HG03354 (cell line): ENCODE measurements at regions not wholly inside any gene's neighbourhood (a gene's known extent, or its start where the extent isn't known, plus 50 kb on each side); places are given as distances from the start of the nearest gene placed in this dataset.

Source experiments
- ATAC-seq: cut with Tn5 transposase; IDR thresholded peaks from one replicate; pipeline ENCODE4 v1.9.1; 2021; ENCODE audit warnings: mild to moderate bottlenecking; ENCODE audit not compliant: unreplicated experiment, poor library complexity, severe bottlenecking

GRCh38 chr6:165229216-165229615 lies 80.2 kb downstream of the C6orf118 start:
- ATAC-seq = no peak

- no peak for ATAC-seq
Measured at GRCh38 chr6:165227644-165228329, 81.6 kb downstream of the C6orf118 start.

GRCh38 chr6:165223736-165224135 lies 85.7 kb downstream of the C6orf118 start:
- ATAC-seq = no peak

- no peak for ATAC-seq
Measured at GRCh38 chr6:165223101-165223500, 86.3 kb downstream of the C6orf118 start.

GRCh38 chr6:165222315-165223025 lies 86.9 kb downstream of the C6orf118 start:
- ATAC-seq = no peak

- ATAC-seq = no peak
Measured at GRCh38 chr6:165220045-165220444, 89.4 kb downstream of the C6orf118 start.

GRCh38 chr6:165219629-165220028 lies 89.8 kb downstream of the C6orf118 start:
- no peak for ATAC-seq

- no peak for ATAC-seq
Measured at GRCh38 chr6:165218829-165219228, 90.6 kb downstream of the C6orf118 start.

GRCh38 chr6:165206798-165207197 lies 102.6 kb downstream of the C6orf118 start:
- no peak for ATAC-seq

GRCh38 chr6:165205632-165206031 lies 103.8 kb downstream of the C6orf118 start:
- ATAC-seq = no peak

GRCh38 chr6:165204807-165205545 lies 104.4 kb downstream of the C6orf118 start:
- ATAC-seq = no peak

GRCh38 chr6:165200178-165200577 lies 109.2 kb downstream of the C6orf118 start:
- no peak for ATAC-seq

- ATAC-seq = no peak
Measured at GRCh38 chr6:165191461-165191860, 117.9 kb downstream of the C6orf118 start.

GRCh38 chr6:165186441-165187205 lies 122.8 kb downstream of the C6orf118 start:
- ATAC-seq = no peak

GRCh38 chr6:165186041-165186440 lies 123.4 kb downstream of the C6orf118 start:
- ATAC-seq = no peak

GRCh38 chr6:165184192-165184979 lies 125.0 kb downstream of the C6orf118 start:
- ATAC-seq = no peak

GRCh38 chr6:165183496-165184140 lies 125.8 kb downstream of the C6orf118 start:
- no peak for ATAC-seq

- no peak for ATAC-seq
Measured at GRCh38 chr6:165183071-165183470, 126.3 kb downstream of the C6orf118 start.

GRCh38 chr6:165181951-165182414 lies 127.4 kb downstream of the C6orf118 start:
- ATAC-seq = no peak
